Panc1 (cell line): ENCODE measurements at regions not wholly inside any gene's neighbourhood (a gene's known extent, or its start where the extent isn't known, plus 50 kb on each side); places are given as distances from the start of the nearest gene placed in this dataset.

Experiments
- ATAC-seq: fragments of 200-7000 bp; cut with Tn5 transposase; 2 replicates; pipeline ENCODE4 v1.9.1; 2020; ENCODE audit warnings: mild to moderate bottlenecking, moderate library complexity
- BruUV-seq: library from RNA; stranded (reverse); fragments of 400-500 nt; replicated peaks from 2 replicates; lab custom pipeline; 2021; lab: Mats Ljungman, UMichigan
- CTCF ChIA-PET: fragments of 300-600 bp; sonication (Branson Sonifier 250); formaldehyde crosslinking; loops from one replicate; lab custom pipeline; 2022; ENCODE audit warnings: antibody characterized with exemption; lab: Charles Lee
- POLR2A ChIA-PET: fragments of 300-600 bp; sonication (Branson Sonifier 250); formaldehyde crosslinking; loops from one replicate; lab custom pipeline; 2022; ENCODE audit warnings: antibody characterized with exemption; lab: Charles Lee
- DNase-seq: peaks from one replicate; pipeline ENCODE4 v3.0.0-alpha.2; 2010; ENCODE audit warnings: low read depth, low spot score
- H3K27ac ChIP-seq: 2 replicates; pipeline ENCODE4 v1.5.1; 2011; ENCODE audit warnings: mild to moderate bottlenecking, low read length, inconsistent platforms
- H3K27me3 ChIP-seq: fragments of 200-500 bp; sonication (Bioruptor generic); 2 replicates; pipeline ENCODE4 v1.6.0; 2014; ENCODE audit warnings: low read length, inconsistent platforms; ENCODE audit not compliant: control insufficient read depth, insufficient read depth
- H3K36me3 ChIP-seq: fragments of 200-500 bp; sonication (Bioruptor generic); 2 replicates; pipeline ENCODE4 v1.5.1; 2014; ENCODE audit warnings: inconsistent platforms, mild to moderate bottlenecking, low read length, moderate library complexity; ENCODE audit not compliant: control insufficient read depth, insufficient read depth
- H3K4me1 ChIP-seq: 2 replicates; pipeline ENCODE4 v1.5.1; 2011; ENCODE audit warnings: inconsistent platforms, mild to moderate bottlenecking, low read length, moderate library complexity; ENCODE audit not compliant: control insufficient read depth, insufficient read depth
- H3K4me3 ChIP-seq, 2 experiments: 2 replicates each; pipeline ENCODE4 v1.5.1; 2011 to 2012; ENCODE audit warnings: low read depth in 2 of 2, low read length in 2 of 2, mild to moderate bottlenecking in 2 of 2, inconsistent platforms in 1 of 2, moderate library complexity in 1 of 2
- H3K9me3 ChIP-seq: fragments of 200-500 bp; sonication (Bioruptor generic); 2 replicates; pipeline ENCODE4 v1.5.1; 2014; ENCODE audit warnings: low read depth, mild to moderate bottlenecking, inconsistent platforms, low read length, moderate library complexity; ENCODE audit not compliant: control insufficient read depth, insufficient read depth
- POLR2AphosphoS5 ChIP-seq: IDR thresholded peaks from 2 replicates; pipeline ENCODE4 v1.6.1; 2012; ENCODE audit warnings: mild to moderate bottlenecking, low read depth, low read length, moderate library complexity
- SIN3A ChIP-seq: IDR thresholded peaks from 2 replicates; pipeline ENCODE4 v1.6.1; 2012; ENCODE audit warnings: low read depth, mild to moderate bottlenecking, low read length, moderate library complexity, borderline replicate concordance; ENCODE audit not compliant: insufficient read depth
- TCF7L2 ChIP-seq: IDR thresholded peaks from 2 replicates; pipeline ENCODE4 v1.6.1; 2011; ENCODE audit warnings: mild to moderate bottlenecking, low read depth, low read length, inconsistent platforms
- in situ Hi-C: cut with HindIII; loops from 2 replicates; pipeline ENCODE4 v1.10.0; 2016; ENCODE audit warnings: low sequenced_read_pairs, low pct_unique_long_range_greater_than_20kb
- intact Hi-C: fragments of 100-400 bp; cut with micrococcal nuclease; formaldehyde crosslinking; loops from one replicate; pipeline ENCODE4 v1.10.0; 2022; ENCODE audit not compliant: unreplicated experiment
- TF ChIP-seq, protein P1 (sequence below), 2 experiments: IDR thresholded peaks; 2 replicates each; pipeline ENCODE4 v1.6.1; 2011 to 2012; ENCODE audit warnings: low read depth in 2 of 2, control low read depth in 1 of 2, low read length in 1 of 2, mild to moderate bottlenecking in 1 of 2, moderate library complexity in 1 of 2; ENCODE audit not compliant: insufficient read depth in 1 of 2
- TF ChIP-seq, protein P2 (sequence below): fragments of 450-650 bp; IDR thresholded peaks from 2 replicates; pipeline ENCODE4 v1.5.1; 2017; ENCODE audit warnings: mild to moderate bottlenecking

- DNase-seq (no peak), ATAC-seq (no peak)
- Histone ChIP-seq H3K4me3 (no peak overlapping the region), H3K27me3 (no peaks in the 10 kb centered on the region), H3K27ac (no peak overlapping the region), H3K9me3 (no peaks in the 10 kb centered on the region), H3K4me1 (no peaks in the 10 kb centered on the region), H3K36me3 (no peaks in the 10 kb centered on the region)
- intact Hi-C loops (no loop called here), in situ Hi-C loops (no loop called here)
- TF ChIP-seq, protein P1, sequence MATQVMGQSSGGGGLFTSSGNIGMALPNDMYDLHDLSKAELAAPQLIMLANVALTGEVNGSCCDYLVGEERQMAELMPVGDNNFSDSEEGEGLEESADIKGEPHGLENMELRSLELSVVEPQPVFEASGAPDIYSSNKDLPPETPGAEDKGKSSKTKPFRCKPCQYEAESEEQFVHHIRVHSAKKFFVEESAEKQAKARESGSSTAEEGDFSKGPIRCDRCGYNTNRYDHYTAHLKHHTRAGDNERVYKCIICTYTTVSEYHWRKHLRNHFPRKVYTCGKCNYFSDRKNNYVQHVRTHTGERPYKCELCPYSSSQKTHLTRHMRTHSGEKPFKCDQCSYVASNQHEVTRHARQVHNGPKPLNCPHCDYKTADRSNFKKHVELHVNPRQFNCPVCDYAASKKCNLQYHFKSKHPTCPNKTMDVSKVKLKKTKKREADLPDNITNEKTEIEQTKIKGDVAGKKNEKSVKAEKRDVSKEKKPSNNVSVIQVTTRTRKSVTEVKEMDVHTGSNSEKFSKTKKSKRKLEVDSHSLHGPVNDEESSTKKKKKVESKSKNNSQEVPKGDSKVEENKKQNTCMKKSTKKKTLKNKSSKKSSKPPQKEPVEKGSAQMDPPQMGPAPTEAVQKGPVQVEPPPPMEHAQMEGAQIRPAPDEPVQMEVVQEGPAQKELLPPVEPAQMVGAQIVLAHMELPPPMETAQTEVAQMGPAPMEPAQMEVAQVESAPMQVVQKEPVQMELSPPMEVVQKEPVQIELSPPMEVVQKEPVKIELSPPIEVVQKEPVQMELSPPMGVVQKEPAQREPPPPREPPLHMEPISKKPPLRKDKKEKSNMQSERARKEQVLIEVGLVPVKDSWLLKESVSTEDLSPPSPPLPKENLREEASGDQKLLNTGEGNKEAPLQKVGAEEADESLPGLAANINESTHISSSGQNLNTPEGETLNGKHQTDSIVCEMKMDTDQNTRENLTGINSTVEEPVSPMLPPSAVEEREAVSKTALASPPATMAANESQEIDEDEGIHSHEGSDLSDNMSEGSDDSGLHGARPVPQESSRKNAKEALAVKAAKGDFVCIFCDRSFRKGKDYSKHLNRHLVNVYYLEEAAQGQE (IDR thresholded peaks at IDR 0.05; ENCODE audit: insufficient read depth in 1 of 2, low read depth in 2 of 2, low read length in 1 of 2): no peak
- TF ChIP-seq, protein P2, sequence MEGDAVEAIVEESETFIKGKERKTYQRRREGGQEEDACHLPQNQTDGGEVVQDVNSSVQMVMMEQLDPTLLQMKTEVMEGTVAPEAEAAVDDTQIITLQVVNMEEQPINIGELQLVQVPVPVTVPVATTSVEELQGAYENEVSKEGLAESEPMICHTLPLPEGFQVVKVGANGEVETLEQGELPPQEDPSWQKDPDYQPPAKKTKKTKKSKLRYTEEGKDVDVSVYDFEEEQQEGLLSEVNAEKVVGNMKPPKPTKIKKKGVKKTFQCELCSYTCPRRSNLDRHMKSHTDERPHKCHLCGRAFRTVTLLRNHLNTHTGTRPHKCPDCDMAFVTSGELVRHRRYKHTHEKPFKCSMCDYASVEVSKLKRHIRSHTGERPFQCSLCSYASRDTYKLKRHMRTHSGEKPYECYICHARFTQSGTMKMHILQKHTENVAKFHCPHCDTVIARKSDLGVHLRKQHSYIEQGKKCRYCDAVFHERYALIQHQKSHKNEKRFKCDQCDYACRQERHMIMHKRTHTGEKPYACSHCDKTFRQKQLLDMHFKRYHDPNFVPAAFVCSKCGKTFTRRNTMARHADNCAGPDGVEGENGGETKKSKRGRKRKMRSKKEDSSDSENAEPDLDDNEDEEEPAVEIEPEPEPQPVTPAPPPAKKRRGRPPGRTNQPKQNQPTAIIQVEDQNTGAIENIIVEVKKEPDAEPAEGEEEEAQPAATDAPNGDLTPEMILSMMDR: no peak
- TF ChIP-seq SIN3A (no peak), POLR2AphosphoS5 (no peak), TCF7L2 (no peak)
- BruUV-seq: no TSS peak
- ChIA-PET CTCF (no interaction called here), POLR2A (no interaction called here)
These were observed 318.4 kb downstream of the PSAT1 start for GRCh38 chr9:78615372-78615771.

DNA sequence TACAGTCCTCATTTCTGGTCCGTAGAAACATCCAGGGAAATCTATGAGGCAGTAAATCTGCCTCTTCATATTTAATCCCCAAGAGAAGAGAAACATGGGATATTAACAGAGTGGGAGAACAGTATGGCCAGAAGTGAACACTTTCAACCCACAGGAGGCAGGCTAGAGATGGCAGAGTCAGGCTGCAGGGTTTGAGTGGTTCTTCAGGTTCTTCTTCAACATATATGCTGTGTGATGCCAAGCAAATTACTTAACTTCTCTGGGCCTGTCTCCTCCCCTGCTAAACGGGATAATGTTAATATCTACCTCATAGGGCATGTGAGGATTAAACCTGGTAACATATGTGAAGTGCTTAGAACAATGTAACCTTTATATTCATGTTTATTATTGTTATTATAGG lies 321.8 kb downstream of the PSAT1 start:
- H3K27ac ChIP-seq: no peak overlapping the region
- H3K9me3 ChIP-seq: no peaks in the 10 kb centered on the region
- CTCF ChIA-PET: no interaction called here
- intact Hi-C loops: no loop called here
- no peaks in the 10 kb centered on the region for H3K36me3 ChIP-seq
- BruUV-seq: no TSS peak
- no peaks in the 10 kb centered on the region for H3K27me3 ChIP-seq
- no peaks in the 10 kb centered on the region for H3K4me1 ChIP-seq
- TF ChIP-seq, protein P1 (IDR thresholded peaks at IDR 0.05; ENCODE audit: insufficient read depth in 1 of 2, low read depth in 2 of 2, low read length in 1 of 2): no peak
- TF ChIP-seq POLR2AphosphoS5 (no peak), TCF7L2 (no peak), SIN3A (no peak)
- TF ChIP-seq, protein P2: no peak
- ATAC-seq (no peak), DNase-seq (no peak)
- in situ Hi-C loops: no loop called here
- H3K4me3 ChIP-seq: no peak overlapping the region
- POLR2A ChIA-PET: interaction anchor here (0.7 kb wide), 1 partner anchor 350 kb away, joined by 13 read pairs; no protein-coding TSS in a partner anchor
